H1 (cell line): ENCODE measurements at regions not wholly inside any gene's neighbourhood (a gene's known extent, or its start where the extent isn't known, plus 50 kb on each side); places are given as distances from the start of the nearest gene placed in this dataset.
A peak's percentile ranks its signal among the peaks of the same experiment; 100 is the strongest.

ENCODE experiments used
- CTCF ChIA-PET: fragments of 300-600 bp; sonication (Branson Sonifier 250); formaldehyde crosslinking; loops from one replicate; lab custom pipeline; 2021; ENCODE audit not compliant: partially characterized antibody; lab: Charles Lee
- POLR2A ChIA-PET: fragments of 300-600 bp; sonication (Branson Sonifier 250); formaldehyde crosslinking; loops from one replicate; lab custom pipeline; 2021; ENCODE audit warnings: inconsistent platforms; ENCODE audit not compliant: partially characterized antibody; lab: Charles Lee
- DNase-seq, 2 experiments: peaks; one replicate each; pipeline versions ENCODE4 v3.0.0 to v3.0.0-alpha.2; 2010 to 2022; ENCODE audit warnings: low spot score in 2 of 2, low read depth in 1 of 2, mixed read lengths in 1 of 2
- FAIRE-seq: peaks from 2 replicates; lab custom pipeline; 2011; peaks lifted over from hg19 to GRCh38; lab: Jason Lieb, UNC
- H2AFZ ChIP-seq: 2 replicates; pipeline ENCODE4 v1.8.1; 2012; ENCODE audit warnings: low read length, inconsistent platforms
- H2AK5ac ChIP-seq: 2 replicates; pipeline ENCODE4 v1.6.1; 2013; ENCODE audit warnings: low read depth, low read length
- H2BK120ac ChIP-seq: replicated peaks from 2 replicates; pipeline ENCODE3; 2013; ENCODE audit warnings: low read depth, low read length, inconsistent platforms
- H2BK12ac ChIP-seq: 2 replicates; pipeline ENCODE4 v1.6.1; 2013; ENCODE audit warnings: low read depth, low read length
- H2BK15ac ChIP-seq: 2 replicates; pipeline ENCODE4 v1.6.1; 2013; ENCODE audit warnings: low read length
- H2BK20ac ChIP-seq: 2 replicates; pipeline ENCODE4 v1.6.1; 2013; ENCODE audit warnings: low read length
- H2BK5ac ChIP-seq: 2 replicates; pipeline ENCODE4 v1.6.1; 2013; ENCODE audit warnings: low read depth, low read length
- H3K14ac ChIP-seq: 2 replicates; pipeline ENCODE4 v1.6.1; 2013; ENCODE audit warnings: inconsistent platforms; ENCODE audit not compliant: insufficient read length
- H3K18ac ChIP-seq: 2 replicates; pipeline ENCODE4 v1.6.1; 2013; ENCODE audit warnings: low read length; ENCODE audit errors: extremely low read depth
- H3K23ac ChIP-seq: 2 replicates; pipeline ENCODE4 v1.6.1; 2013; ENCODE audit warnings: inconsistent platforms; ENCODE audit not compliant: insufficient read length
- H3K23me2 ChIP-seq: 2 replicates; pipeline ENCODE4 v1.6.1; 2013; ENCODE audit warnings: low read depth, low read length
- H3K27ac ChIP-seq: 2 replicates; pipeline ENCODE4 v1.6.1; 2011; ENCODE audit warnings: low read depth, low read length, inconsistent platforms
- H3K27me3 ChIP-seq, 4 experiments: replicated peaks in 1 of 4; 1 replicate in 1 of 4; 2 replicates in 3 of 4; pipeline versions ENCODE4 v1.6.1 to v1.8.1; 2011 to 2013; ENCODE audit warnings: low read length in 3 of 4, mild to moderate bottlenecking in 3 of 4, inconsistent platforms in 2 of 4, mixed read lengths in 2 of 4, moderate library complexity in 1 of 4; ENCODE audit not compliant: control insufficient read depth in 3 of 4, insufficient read depth in 3 of 4; ENCODE audit errors: extremely low read depth in 1 of 4
- H3K36me3 ChIP-seq, 4 experiments: 2 replicates each; pipeline versions ENCODE4 v1.6.1 to v1.8.1; 2011 to 2013; ENCODE audit warnings: mild to moderate bottlenecking in 4 of 4, low read length in 3 of 4, moderate library complexity in 2 of 4, control low read depth in 1 of 4, inconsistent platforms in 1 of 4; ENCODE audit not compliant: insufficient read depth in 4 of 4, control insufficient read depth in 2 of 4
- H3K4ac ChIP-seq: replicated peaks from 2 replicates; pipeline ENCODE3; 2013; ENCODE audit warnings: low read length, low read depth, mixed read lengths, inconsistent platforms; ENCODE audit not compliant: insufficient read length
- H3K4me1 ChIP-seq, 4 experiments: replicated peaks in 1 of 4; 1 replicate in 1 of 4; 2 replicates in 3 of 4; pipeline versions ENCODE4 v1.6.1 to v1.8.1; 2011 to 2013; ENCODE audit warnings: low read length in 3 of 4, inconsistent platforms in 2 of 4, mixed read lengths in 1 of 4; ENCODE audit not compliant: insufficient read depth in 4 of 4, control insufficient read depth in 3 of 4
- H3K4me2 ChIP-seq, 2 experiments: 2 replicates each; pipeline versions ENCODE4 v1.6.1 to v1.8.1; 2011 to 2013; ENCODE audit warnings: low read depth in 2 of 2, low read length in 2 of 2, control low read depth in 1 of 2, inconsistent platforms in 1 of 2, mild to moderate bottlenecking in 1 of 2; ENCODE audit not compliant: insufficient read depth in 1 of 2
- H3K4me3 ChIP-seq, 4 experiments: fragments of 200-600, 300-600 bp in 1 of 4; sonication (generic), shearing (Covaris generic), sonication (Bioruptor Twin) in 1 of 4; 2 replicates each; pipeline versions ENCODE4 v1.5.1 to v1.8.1; 2011 to 2016; ENCODE audit warnings: low read length in 4 of 4, low read depth in 3 of 4, control low read depth in 2 of 4, inconsistent platforms in 2 of 4, mild to moderate bottlenecking in 2 of 4, mixed read lengths in 1 of 4, moderate library complexity in 1 of 4; ENCODE audit not compliant: insufficient read depth in 2 of 4; ENCODE audit errors: extremely low read depth in 1 of 4
- H3K56ac ChIP-seq: replicated peaks from 2 replicates; pipeline ENCODE3; 2013; ENCODE audit warnings: low read depth, mild to moderate bottlenecking, mixed read lengths, low read length, inconsistent platforms; ENCODE audit not compliant: insufficient read length
- H3K79me1 ChIP-seq: 2 replicates; pipeline ENCODE4 v1.6.1; 2013; ENCODE audit warnings: low read depth, low read length, control low read depth
- H3K79me2 ChIP-seq, 2 experiments: 2 replicates each; pipeline versions ENCODE4 v1.6.1 to v1.8.1; 2012 to 2013; ENCODE audit warnings: low read length in 2 of 2, mild to moderate bottlenecking in 2 of 2, inconsistent platforms in 1 of 2; ENCODE audit not compliant: insufficient read depth in 2 of 2, control insufficient read depth in 1 of 2
- H3K9ac ChIP-seq, 4 experiments: replicated peaks in 1 of 4; 1 replicate in 1 of 4; 2 replicates in 3 of 4; pipeline versions ENCODE4 v1.6.1 to v1.8.1; 2011 to 2013; ENCODE audit warnings: low read depth in 3 of 4, low read length in 3 of 4, control low read depth in 2 of 4, mild to moderate bottlenecking in 2 of 4, moderate library complexity in 2 of 4, inconsistent platforms in 1 of 4; ENCODE audit errors: extremely low read depth in 1 of 4
- H3K9me3 ChIP-seq, 2 experiments: 2 replicates each; pipeline versions ENCODE4 v1.6.1 to v1.8.1; 2012 to 2013; ENCODE audit warnings: mild to moderate bottlenecking in 2 of 2, moderate library complexity in 2 of 2, control low read depth in 1 of 2, inconsistent platforms in 1 of 2, low read depth in 1 of 2, low read length in 1 of 2, mixed read lengths in 1 of 2; ENCODE audit not compliant: insufficient read depth in 2 of 2
- H4K20me1 ChIP-seq, 2 experiments: replicated peaks in 1 of 2; 2 replicates each; pipeline versions ENCODE3 to v1.8.1; 2011 to 2013; ENCODE audit warnings: inconsistent platforms in 2 of 2, low read length in 2 of 2, mild to moderate bottlenecking in 1 of 2; ENCODE audit not compliant: insufficient read depth in 2 of 2, control insufficient read depth in 1 of 2
- H4K5ac ChIP-seq: 2 replicates; pipeline ENCODE4 v1.6.1; 2013; ENCODE audit warnings: low read length, low read depth, mixed read lengths, inconsistent platforms; ENCODE audit not compliant: insufficient read length
- H4K8ac ChIP-seq: 2 replicates; pipeline ENCODE4 v1.8.0; 2013; ENCODE audit warnings: mild to moderate bottlenecking, moderate library complexity, low read length, inconsistent platforms; ENCODE audit not compliant: insufficient read depth; ENCODE audit errors: extremely low read depth
- H4K91ac ChIP-seq: replicated peaks from 2 replicates; pipeline ENCODE3; 2013; ENCODE audit warnings: low read length, mixed read lengths, inconsistent platforms; ENCODE audit not compliant: insufficient read length
- FOSL1 ChIP-seq: IDR thresholded peaks from 2 replicates; pipeline ENCODE4 v1.6.1; 2011; ENCODE audit warnings: mild to moderate bottlenecking, low read depth, low read length, moderate library complexity; ENCODE audit not compliant: insufficient read depth
- KDM4A ChIP-seq: IDR thresholded peaks from one replicate; pipeline ENCODE4 v1.7.1; 2012; ENCODE audit warnings: low read depth, mild to moderate bottlenecking, moderate library complexity, low read length, inconsistent platforms; ENCODE audit not compliant: severe bottlenecking
- PHF8 ChIP-seq: fragments of 200-600 bp; sonication (generic); conservative IDR thresholded peaks from 2 replicates; pipeline ENCODE4 v1.7.1; 2012; ENCODE audit warnings: low read depth, mild to moderate bottlenecking, inconsistent platforms, low read length, moderate library complexity
- RAD21 ChIP-seq, 2 experiments: IDR thresholded peaks in 1 of 2; conservative IDR thresholded peaks in 1 of 2; 2 replicates each; pipeline ENCODE4 v1.6.1; 2011; ENCODE audit warnings: low read depth in 2 of 2, low read length in 2 of 2, improper control_type of control experiment in 1 of 2, inconsistent platforms in 1 of 2, mild to moderate bottlenecking in 1 of 2, moderate library complexity in 1 of 2
- SIN3A ChIP-seq, 2 experiments: IDR thresholded peaks in 1 of 2; conservative IDR thresholded peaks in 1 of 2; 2 replicates each; pipeline ENCODE4 v1.6.1; 2011 to 2012; ENCODE audit warnings: low read length in 2 of 2, improper control_type of control experiment in 1 of 2, low read depth in 1 of 2, mild to moderate bottlenecking in 1 of 2
- SIRT6 ChIP-seq: IDR thresholded peaks from one replicate; pipeline ENCODE4 v1.7.1; 2012; ENCODE audit warnings: low read length, inconsistent platforms
- WGBS, 2 experiments: shearing (Covaris generic) in 1 of 2; methylation state at CpG; one replicate each; pipeline versions ENCODE4 v1.1.6 to v1.1.7; 2013 to 2015; ENCODE audit warnings: low lambda C conversion rate in 2 of 2, mixed read lengths in 2 of 2, inconsistent platforms in 1 of 2, low coverage in 1 of 2, missing lambda C conversion rate in 1 of 2; ENCODE audit not compliant: insufficient replicate concordance in 2 of 2, insufficient coverage in 1 of 2, insufficient read length in 1 of 2; ENCODE audit errors: extremely low coverage in 1 of 2, missing lambda C conversion rate in 1 of 2; 5-methylcytosine and 5-hydroxymethylcytosine counted together
- TF ChIP-seq, protein P1 (sequence below), 3 experiments: IDR thresholded peaks; 1 replicate in 2 of 3; 2 replicates in 1 of 3; pipeline versions ENCODE4 v1.5.1 to v1.6.1; 2011; ENCODE audit warnings: low read length in 3 of 3, mild to moderate bottlenecking in 3 of 3, inconsistent platforms in 2 of 3, low read depth in 1 of 3, moderate library complexity in 1 of 3; ENCODE audit not compliant: insufficient read depth in 1 of 3; ENCODE audit errors: control extremely low read depth in 1 of 3

DNA sequence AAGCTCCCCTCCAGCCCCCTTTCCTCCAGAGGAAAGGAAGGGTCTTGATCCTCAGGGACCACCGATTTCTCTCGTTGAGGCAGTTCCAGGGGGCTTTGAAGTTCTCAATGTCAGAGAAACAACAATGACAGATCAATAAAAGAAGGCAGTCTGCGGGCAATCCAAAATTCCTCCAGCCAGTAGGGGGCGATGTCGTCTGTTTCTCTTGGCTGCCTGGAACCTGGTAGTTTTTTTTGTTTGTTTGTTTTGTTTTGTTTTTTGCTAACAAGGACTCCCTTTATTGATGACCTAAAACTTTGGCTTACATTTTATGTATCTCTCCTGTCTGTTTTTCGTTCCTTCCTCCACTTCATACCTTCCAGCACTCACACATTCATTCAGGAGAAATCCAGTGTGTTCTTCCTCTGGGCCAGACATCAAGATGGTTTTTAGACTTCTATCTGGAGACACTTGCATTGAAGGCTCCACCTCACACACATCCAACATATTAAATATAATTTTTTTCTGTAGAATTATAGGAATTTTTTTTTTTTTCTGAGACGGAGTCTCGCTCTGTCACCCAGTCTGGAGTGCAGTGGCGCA, 276.6 kb downstream of the RPLP1 start:
- Histone ChIP-seq H2AFZ (no peak overlapping the region), H3K4me1 (peaks cover 2 to 12% (median 7%) of the 10 kb centered on the region in 4 experiments; a peak in 6 of 7 replicates), H2AK5ac (no peak overlapping the region), H2BK20ac (no peak overlapping the region), H3K79me2 (no peaks in the 10 kb centered on the region), H4K20me1 (no peaks in the 10 kb centered on the region), H2BK12ac (no peak overlapping the region), H3K14ac (no peak overlapping the region), H4K5ac (no peak overlapping the region), H3K56ac (no peak overlapping the region), H4K8ac (no peak overlapping the region), H3K36me3 (no peaks in the 10 kb centered on the region; a peak in 1 of 8 replicates), H3K4ac (no peak overlapping the region), H3K9ac (no peak overlapping the region), H3K79me1 (no peaks in the 10 kb centered on the region), H2BK15ac (no peak overlapping the region), H4K91ac (no peak overlapping the region), H3K23me2 (no peaks in the 10 kb centered on the region), H2BK5ac (no peak overlapping the region), H2BK120ac (no peak overlapping the region), H3K27ac (no peak overlapping the region), H3K18ac (no peak overlapping the region), H3K9me3 (no peaks in the 10 kb centered on the region), H3K4me2 (no peak overlapping the region), H3K27me3 (no peaks in the 10 kb centered on the region), H3K4me3 (no peak overlapping the region), H3K23ac (no peak overlapping the region)
- ChIA-PET CTCF (interaction anchor here (0.6 to 2.1 kb wide), 24 partner anchors 9 to 817 kb away, joined by 3 to 11 read pairs (median 3); no protein-coding TSS in a partner anchor), POLR2A (no interaction called here)
- FAIRE-seq: peak; percentile 85
- DNase-seq: peak in 1 of 2 experiments; percentile 88
- WGBS, 2 experiments: 56% methylated on average over 8 of the region's 9 CpGs; no CpG with 5 or more reads in 1 of the 2 experiments
- TF ChIP-seq, protein P1, sequence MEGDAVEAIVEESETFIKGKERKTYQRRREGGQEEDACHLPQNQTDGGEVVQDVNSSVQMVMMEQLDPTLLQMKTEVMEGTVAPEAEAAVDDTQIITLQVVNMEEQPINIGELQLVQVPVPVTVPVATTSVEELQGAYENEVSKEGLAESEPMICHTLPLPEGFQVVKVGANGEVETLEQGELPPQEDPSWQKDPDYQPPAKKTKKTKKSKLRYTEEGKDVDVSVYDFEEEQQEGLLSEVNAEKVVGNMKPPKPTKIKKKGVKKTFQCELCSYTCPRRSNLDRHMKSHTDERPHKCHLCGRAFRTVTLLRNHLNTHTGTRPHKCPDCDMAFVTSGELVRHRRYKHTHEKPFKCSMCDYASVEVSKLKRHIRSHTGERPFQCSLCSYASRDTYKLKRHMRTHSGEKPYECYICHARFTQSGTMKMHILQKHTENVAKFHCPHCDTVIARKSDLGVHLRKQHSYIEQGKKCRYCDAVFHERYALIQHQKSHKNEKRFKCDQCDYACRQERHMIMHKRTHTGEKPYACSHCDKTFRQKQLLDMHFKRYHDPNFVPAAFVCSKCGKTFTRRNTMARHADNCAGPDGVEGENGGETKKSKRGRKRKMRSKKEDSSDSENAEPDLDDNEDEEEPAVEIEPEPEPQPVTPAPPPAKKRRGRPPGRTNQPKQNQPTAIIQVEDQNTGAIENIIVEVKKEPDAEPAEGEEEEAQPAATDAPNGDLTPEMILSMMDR (IDR thresholded peaks at IDR 0.05; ENCODE audit: control extremely low read depth in 1 of 3, insufficient read depth in 1 of 3, low read depth in 1 of 3, low read length in 3 of 3): peak; percentile 67 to 76 (median 67)
- TF ChIP-seq SIRT6: no peak
- TF ChIP-seq FOSL1: no peak
- TF ChIP-seq PHF8: no peak
- TF ChIP-seq SIN3A (conservative IDR thresholded peaks at IDR 0.05 in 1 of 2, IDR thresholded peaks at IDR 0.05 in 1 of 2; ENCODE audit: low read depth in 1 of 2, low read length in 2 of 2): no peak
- TF ChIP-seq KDM4A: no peak
- peak; percentile 79 to 81 for TF ChIP-seq RAD21 (IDR thresholded peaks at IDR 0.05 in 1 of 2, conservative IDR thresholded peaks at IDR 0.05 in 1 of 2; ENCODE audit: low read depth in 2 of 2, low read length in 2 of 2)
